ENCODE measurements at regions not wholly inside any gene's neighbourhood (a gene's known extent, or its start where the extent isn't known, plus 50 kb on each side); places are given as distances from the start of the nearest gene placed in this dataset.
"Not testable (repeated sequence)": the region's sequence is repeated elsewhere in the genome, so short reads cannot be mapped to it uniquely, and the experiment has no call there.

- no peak for DNase-seq (ENCODE audit: low spot score)
Observed at GRCh38 chr1:194818674-194819073, 1632.3 kb upstream of the B3GALT2 start.

GRCh38 chr1:194816859-194817258, 1630.4 kb upstream of the B3GALT2 start:
- no peak for DNase-seq (ENCODE audit: low spot score)

- DNase-seq (ENCODE audit: low spot score): no peak
Observed at GRCh38 chr1:194813096-194813495, 1626.7 kb upstream of the B3GALT2 start.

GRCh38 chr1:194809665-194810064, 1623.3 kb upstream of the B3GALT2 start:
- no peak for DNase-seq (ENCODE audit: low spot score)

GRCh38 chr1:194809215-194809614, 1622.8 kb upstream of the B3GALT2 start:
- DNase-seq (ENCODE audit: low spot score): no peak

GRCh38 chr1:194807530-194808220, 1621.3 kb upstream of the B3GALT2 start:
- DNase-seq (ENCODE audit: low spot score): no peak

- DNase-seq (ENCODE audit: low spot score): no peak
Observed at GRCh38 chr1:194802572-194802971, 1616.2 kb upstream of the B3GALT2 start.

GRCh38 chr1:194795917-194796593, 1609.6 kb upstream of the B3GALT2 start:
- DNase-seq (ENCODE audit: low spot score): no peak

GRCh38 chr1:194787001-194787400, 1600.6 kb upstream of the B3GALT2 start:
- DNase-seq (ENCODE audit: low spot score): no peak

GRCh38 chr1:194786027-194786426, 1599.6 kb upstream of the B3GALT2 start:
- no peak for DNase-seq (ENCODE audit: low spot score)

GRCh38 chr1:194776657-194777056, 1590.2 kb upstream of the B3GALT2 start:
- DNase-seq (ENCODE audit: low spot score): no peak

- no peak for DNase-seq (ENCODE audit: low spot score)
Observed at GRCh38 chr1:194774535-194774934, 1588.1 kb upstream of the B3GALT2 start.

- no peak for DNase-seq (ENCODE audit: low spot score)
Observed at GRCh38 chr1:194755241-194755994, 1569.0 kb upstream of the B3GALT2 start.

GRCh38 chr1:194738843-194739242, 1552.4 kb upstream of the B3GALT2 start:
- DNase-seq (ENCODE audit: low spot score): not testable (repeated sequence)

- DNase-seq (ENCODE audit: low spot score): no peak
Observed at GRCh38 chr1:194734970-194735369, 1548.6 kb upstream of the B3GALT2 start.

GRCh38 chr1:194731025-194731424, 1544.6 kb upstream of the B3GALT2 start:
- no peak for DNase-seq (ENCODE audit: low spot score)

- no peak for DNase-seq (ENCODE audit: low spot score)
Observed at GRCh38 chr1:194730304-194730703, 1543.9 kb upstream of the B3GALT2 start.

- DNase-seq (ENCODE audit: low spot score): no peak
Observed at GRCh38 chr1:194723067-194723466, 1536.7 kb upstream of the B3GALT2 start.

- no peak for DNase-seq (ENCODE audit: low spot score)
Observed at GRCh38 chr1:194717941-194718340, 1531.5 kb upstream of the B3GALT2 start.

GRCh38 chr1:194717334-194717733, 1530.9 kb upstream of the B3GALT2 start:
- DNase-seq (ENCODE audit: low spot score): no peak

GRCh38 chr1:194710671-194711070, 1524.3 kb upstream of the B3GALT2 start:
- DNase-seq (ENCODE audit: low spot score): no peak

- DNase-seq (ENCODE audit: low spot score): no peak
Observed at GRCh38 chr1:194709439-194709838, 1523.0 kb upstream of the B3GALT2 start.

- no peak for DNase-seq (ENCODE audit: low spot score)
Observed at GRCh38 chr1:194707074-194707473, 1520.7 kb upstream of the B3GALT2 start.
